GM12878 (cell line): ENCODE measurements at regions not wholly inside any gene's neighbourhood (a gene's known extent, or its start where the extent isn't known, plus 50 kb on each side); places are given as distances from the start of the nearest gene placed in this dataset.

Experiments used
- CEBPB ChIP-seq, 2 experiments: fragments of 150-350 bp in 1 of 2; IDR thresholded peaks; 2 replicates each; pipeline ENCODE4 v1.6.1; 2012 to 2014; ENCODE audit warnings: low read depth in 2 of 2, low read length in 2 of 2, borderline replicate concordance in 1 of 2, inconsistent platforms in 1 of 2
- ETV6 ChIP-seq, 2 experiments: fragments of 450-650 bp in 1 of 2; IDR thresholded peaks in 1 of 2; conservative IDR thresholded peaks in 1 of 2; 2 replicates each; pipeline ENCODE4 v1.6.1; 2014; ENCODE audit warnings: antibody characterized with exemption in 1 of 2, borderline replicate concordance in 1 of 2, low read depth in 1 of 2, mild to moderate bottlenecking in 1 of 2, moderate library complexity in 1 of 2
- JUND ChIP-seq: IDR thresholded peaks from 2 replicates; pipeline ENCODE4 v1.6.1; 2012; ENCODE audit warnings: low read depth, mild to moderate bottlenecking, low read length, improper control_type of control experiment, moderate library complexity
- MXI1 ChIP-seq: fragments of 150-350 bp; IDR thresholded peaks from 2 replicates; pipeline ENCODE4 v1.6.1; 2011; ENCODE audit warnings: low read depth, mild to moderate bottlenecking, inconsistent platforms, low read length, improper control_type of control experiment
- POLR2A ChIP-seq: IDR thresholded peaks from 2 replicates; pipeline ENCODE4 v1.6.1; 2011; ENCODE audit warnings: low read depth, mild to moderate bottlenecking, low read length
- SMARCA5 ChIP-seq: fragments of 450-650 bp; IDR thresholded peaks from 2 replicates; pipeline ENCODE4 v1.6.1; 2017; ENCODE audit warnings: mild to moderate bottlenecking
- SREBF1 ChIP-seq: IDR thresholded peaks from 2 replicates; pipeline ENCODE4 v1.6.1; 2012; ENCODE audit warnings: mild to moderate bottlenecking, low read length
- SRF ChIP-seq, 2 experiments: IDR thresholded peaks; 2 replicates each; pipeline ENCODE4 v1.6.1; 2011; ENCODE audit warnings: low read depth in 2 of 2, low read length in 2 of 2, mild to moderate bottlenecking in 1 of 2, moderate library complexity in 1 of 2
- TCF12 ChIP-seq: IDR thresholded peaks from 2 replicates; pipeline ENCODE4 v1.6.1; 2011; ENCODE audit warnings: low read depth, mild to moderate bottlenecking, low read length
- YY1 ChIP-seq: IDR thresholded peaks from 2 replicates; pipeline ENCODE4 v1.6.1; 2011; ENCODE audit warnings: low read depth, mild to moderate bottlenecking, low read length
- TF ChIP-seq, protein P1 (sequence below): IDR thresholded peaks from 2 replicates; pipeline ENCODE4 v1.6.1; 2012; ENCODE audit warnings: low read depth, low read length, improper control_type of control experiment
- TF ChIP-seq, protein P2 (sequence below), 3 experiments: IDR thresholded peaks in 2 of 3; conservative IDR thresholded peaks in 1 of 3; 2 replicates each; pipeline ENCODE4 v1.5.1; 2011; ENCODE audit warnings: low read depth in 3 of 3, low read length in 3 of 3, mild to moderate bottlenecking in 3 of 3, control low read depth in 2 of 3, moderate library complexity in 2 of 3, inconsistent platforms in 1 of 3, mixed read lengths in 1 of 3; ENCODE audit not compliant: control insufficient read depth in 2 of 3, insufficient read depth in 1 of 3; ENCODE audit errors: extremely low read depth in 1 of 3

DNA sequence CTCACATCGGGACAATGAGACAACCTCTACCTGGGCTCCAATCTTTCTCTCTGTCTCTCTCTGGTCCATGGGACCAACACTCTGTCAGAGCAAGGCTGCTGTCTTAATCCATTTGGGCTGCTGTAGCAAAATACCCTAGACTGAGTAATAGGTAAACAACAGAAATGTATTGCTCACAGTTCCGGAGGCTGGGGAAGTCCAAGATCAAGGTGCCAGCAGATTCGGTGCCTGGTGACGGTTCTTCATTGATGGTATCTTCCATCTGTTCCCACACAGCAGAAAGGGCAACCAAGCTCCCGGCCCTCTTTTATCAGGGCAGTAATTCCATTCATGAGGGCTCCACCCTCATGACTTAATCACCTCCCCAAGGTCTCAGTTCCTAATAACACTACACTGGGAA, 61.3 kb upstream of the SPOCK1 start:
- TF ChIP-seq TCF12, result no peak
- TF ChIP-seq ETV6 (conservative IDR thresholded peaks at IDR 0.05 in 1 of 2, IDR thresholded peaks at IDR 0.05 in 1 of 2; ENCODE audit: borderline replicate concordance in 1 of 2, low read depth in 1 of 2), result no peak
- no peak for TF ChIP-seq YY1
- TF ChIP-seq POLR2A, result no peak
- TF ChIP-seq CEBPB (IDR thresholded peaks at IDR 0.05; ENCODE audit: borderline replicate concordance in 1 of 2, low read depth in 2 of 2, low read length in 2 of 2), result no peak
- TF ChIP-seq, protein P1, sequence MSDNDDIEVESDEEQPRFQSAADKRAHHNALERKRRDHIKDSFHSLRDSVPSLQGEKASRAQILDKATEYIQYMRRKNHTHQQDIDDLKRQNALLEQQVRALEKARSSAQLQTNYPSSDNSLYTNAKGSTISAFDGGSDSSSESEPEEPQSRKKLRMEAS, result no peak
- TF ChIP-seq, protein P2, sequence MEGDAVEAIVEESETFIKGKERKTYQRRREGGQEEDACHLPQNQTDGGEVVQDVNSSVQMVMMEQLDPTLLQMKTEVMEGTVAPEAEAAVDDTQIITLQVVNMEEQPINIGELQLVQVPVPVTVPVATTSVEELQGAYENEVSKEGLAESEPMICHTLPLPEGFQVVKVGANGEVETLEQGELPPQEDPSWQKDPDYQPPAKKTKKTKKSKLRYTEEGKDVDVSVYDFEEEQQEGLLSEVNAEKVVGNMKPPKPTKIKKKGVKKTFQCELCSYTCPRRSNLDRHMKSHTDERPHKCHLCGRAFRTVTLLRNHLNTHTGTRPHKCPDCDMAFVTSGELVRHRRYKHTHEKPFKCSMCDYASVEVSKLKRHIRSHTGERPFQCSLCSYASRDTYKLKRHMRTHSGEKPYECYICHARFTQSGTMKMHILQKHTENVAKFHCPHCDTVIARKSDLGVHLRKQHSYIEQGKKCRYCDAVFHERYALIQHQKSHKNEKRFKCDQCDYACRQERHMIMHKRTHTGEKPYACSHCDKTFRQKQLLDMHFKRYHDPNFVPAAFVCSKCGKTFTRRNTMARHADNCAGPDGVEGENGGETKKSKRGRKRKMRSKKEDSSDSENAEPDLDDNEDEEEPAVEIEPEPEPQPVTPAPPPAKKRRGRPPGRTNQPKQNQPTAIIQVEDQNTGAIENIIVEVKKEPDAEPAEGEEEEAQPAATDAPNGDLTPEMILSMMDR (IDR thresholded peaks at IDR 0.05 in 2 of 3, conservative IDR thresholded peaks at IDR 0.05 in 1 of 3; ENCODE audit: control insufficient read depth in 2 of 3, extremely low read depth in 1 of 3, insufficient read depth in 1 of 3, low read depth in 3 of 3, low read length in 3 of 3), result no peak
- no peak for TF ChIP-seq SRF (IDR thresholded peaks at IDR 0.05; ENCODE audit: low read depth in 2 of 2, low read length in 2 of 2)
- TF ChIP-seq SMARCA5, result no peak
- no peak for TF ChIP-seq JUND
- no peak for TF ChIP-seq SREBF1
- no peak for TF ChIP-seq MXI1
